ENCODE measurements at regions not wholly inside any gene's neighbourhood (a gene's known extent, or its start where the extent isn't known, plus 50 kb on each side); places are given as distances from the start of the nearest gene placed in this dataset.

GRCh38 chr3:6281662-6282061 is 579.3 kb upstream of the GRM7 start:
- H3K4me1 ChIP-seq (ENCODE audit: control insufficient read depth, extremely low read depth, insufficient read depth, low read length) = no peaks in the 10 kb centered on the region
- no peaks in the 10 kb centered on the region for H3K9me1 ChIP-seq (replicated peaks; ENCODE audit: control insufficient read depth, extremely low read depth, insufficient read depth, low read length)
- no peaks in the 10 kb centered on the region for H4K20me1 ChIP-seq (replicated peaks; ENCODE audit: control insufficient read depth, extremely low read depth, insufficient read depth, low read length)
- H3K27me3 ChIP-seq (ENCODE audit: control insufficient read depth in 2 of 2, insufficient read depth in 2 of 2, low read length in 2 of 2) = no peaks in the 10 kb centered on the region
- FAIRE-seq = no peak
- no peak for DNase-seq (ENCODE audit: low read depth, low spot score)
- no peak overlapping the region for H3K9ac ChIP-seq (replicated peaks; ENCODE audit: extremely low read depth, insufficient read depth, low read length)
- no peak for TF ChIP-seq POLR2AphosphoS5 (IDR thresholded peaks at IDR 0.05; ENCODE audit: insufficient read depth, low read depth, low read length)
- no peak for TF ChIP-seq JUN (IDR thresholded peaks at IDR 0.05; ENCODE audit: borderline replicate concordance, insufficient read depth, insufficient read length, low read depth)
- no peak for TF ChIP-seq CTCF (IDR thresholded peaks at IDR 0.05; ENCODE audit: extremely low read depth in 1 of 2, insufficient read depth in 1 of 2, low read depth in 1 of 2, low read length in 2 of 2)
- TF ChIP-seq GATA2 (IDR thresholded peaks at IDR 0.05; ENCODE audit: insufficient read depth, insufficient read length, low read depth, low read length) = no peak
- ChIA-PET POLR2A (no interaction called here), CTCF (interaction anchor here (1.0 kb wide), 1 partner anchor 13 kb away, joined by 3 read pairs; no protein-coding TSS in a partner anchor)
- BruUV-seq (replicated peaks) = no TSS peak
- dilution Hi-C loops (cut with MboI; ENCODE audit: extremely low pct_ligation_motif_present, low sequenced_read_pairs) (no loop called here), intact Hi-C loops (cut with micrococcal nuclease) (no loop called here)
- H3K4me3 ChIP-seq (replicated peaks in 1 of 3; ENCODE audit: insufficient read depth in 1 of 3, low read depth in 1 of 3, low read length in 3 of 3) = no peak overlapping the region
- no peak overlapping the region for H2AFZ ChIP-seq (ENCODE audit: low read depth, low read length)
- no peaks in the 10 kb centered on the region for H3K36me3 ChIP-seq (ENCODE audit: control insufficient read depth in 2 of 2, extremely low read depth in 1 of 2, insufficient read depth in 2 of 2, low read length in 2 of 2)
- H3K79me2 ChIP-seq (ENCODE audit: control insufficient read depth, insufficient read depth, low read length) = no peaks in the 10 kb centered on the region
- H3K4me2 ChIP-seq (ENCODE audit: insufficient read depth, low read length) = no peak overlapping the region
- peaks cover 2% of the 10 kb centered on the region for H3K9me3 ChIP-seq (replicated peaks; ENCODE audit: control insufficient read depth, insufficient read depth, low read length)
- H3K27ac ChIP-seq (ENCODE audit: insufficient read depth, low read depth, low read length) = no peak overlapping the region

GRCh38 chr3:6282918-6283317 is 578.0 kb upstream of the GRM7 start:
- no peaks in the 10 kb centered on the region for H3K27me3 ChIP-seq (ENCODE audit: control insufficient read depth in 2 of 2, insufficient read depth in 2 of 2, low read length in 2 of 2)
- no peak overlapping the region for H3K9ac ChIP-seq (replicated peaks; ENCODE audit: extremely low read depth, insufficient read depth, low read length)
- no peaks in the 10 kb centered on the region for H3K4me1 ChIP-seq (ENCODE audit: control insufficient read depth, extremely low read depth, insufficient read depth, low read length)
- no peaks in the 10 kb centered on the region for H3K79me2 ChIP-seq (ENCODE audit: control insufficient read depth, insufficient read depth, low read length)
- intact Hi-C loops (cut with micrococcal nuclease) = no loop called here
- dilution Hi-C loops (cut with MboI; ENCODE audit: extremely low pct_ligation_motif_present, low sequenced_read_pairs) = no loop called here
- DNase-seq (ENCODE audit: low read depth, low spot score) (no peak), FAIRE-seq (no peak)
- no peaks in the 10 kb centered on the region for H4K20me1 ChIP-seq (replicated peaks; ENCODE audit: control insufficient read depth, extremely low read depth, insufficient read depth, low read length)
- ChIA-PET CTCF (no interaction called here), POLR2A (no interaction called here)
- no peak overlapping the region for H3K4me2 ChIP-seq (ENCODE audit: insufficient read depth, low read length)
- H3K36me3 ChIP-seq (ENCODE audit: control insufficient read depth in 2 of 2, extremely low read depth in 1 of 2, insufficient read depth in 2 of 2, low read length in 2 of 2) = no peaks in the 10 kb centered on the region
- H3K9me1 ChIP-seq (replicated peaks; ENCODE audit: control insufficient read depth, extremely low read depth, insufficient read depth, low read length) = no peaks in the 10 kb centered on the region
- no peak overlapping the region for H3K27ac ChIP-seq (ENCODE audit: insufficient read depth, low read depth, low read length)
- peaks cover 2% of the 10 kb centered on the region for H3K9me3 ChIP-seq (replicated peaks; ENCODE audit: control insufficient read depth, insufficient read depth, low read length)
- no TSS peak for BruUV-seq (replicated peaks)
- H2AFZ ChIP-seq (ENCODE audit: low read depth, low read length) = no peak overlapping the region
- TF ChIP-seq GATA2 (IDR thresholded peaks at IDR 0.05; ENCODE audit: insufficient read depth, insufficient read length, low read depth, low read length) = no peak
- TF ChIP-seq POLR2A (IDR thresholded peaks at IDR 0.05; ENCODE audit: low read depth, low read length) = no peak
- TF ChIP-seq CTCF (IDR thresholded peaks at IDR 0.05; ENCODE audit: extremely low read depth in 1 of 2, insufficient read depth in 1 of 2, low read depth in 1 of 2, low read length in 2 of 2) = no peak
- TF ChIP-seq MAX (IDR thresholded peaks at IDR 0.05; ENCODE audit: insufficient read depth, insufficient read length) = no peak
- no peak for TF ChIP-seq POLR2AphosphoS5 (IDR thresholded peaks at IDR 0.05; ENCODE audit: insufficient read depth, low read depth, low read length)
- no peak for TF ChIP-seq JUN (IDR thresholded peaks at IDR 0.05; ENCODE audit: borderline replicate concordance, insufficient read depth, insufficient read length, low read depth)
- TF ChIP-seq MYC (IDR thresholded peaks at IDR 0.05; ENCODE audit: low read depth, low read length) = no peak
- TF ChIP-seq FOS (IDR thresholded peaks at IDR 0.05; ENCODE audit: borderline replicate concordance, insufficient read depth, low read length) = no peak
- TF ChIP-seq EZH2 (IDR thresholded peaks at IDR 0.05; ENCODE audit: borderline replicate concordance, low read depth, low read length, severe bottlenecking) = no peak
- no peak overlapping the region for H3K4me3 ChIP-seq (replicated peaks in 1 of 3; ENCODE audit: insufficient read depth in 1 of 3, low read depth in 1 of 3, low read length in 3 of 3)

Data from endothelial cell of umbilical vein (primary cell).